ENCODE measurements at regions not wholly inside any gene's neighbourhood (a gene's known extent, or its start where the extent isn't known, plus 50 kb on each side); places are given as distances from the start of the nearest gene placed in this dataset.

- TF ChIP-seq CTCF (IDR thresholded peaks at IDR 0.05) (no peak), POLR2A (IDR thresholded peaks at IDR 0.05) (no peak)
These were observed 259.7 kb upstream of the PLET1 start for GRCh38 chr11:112520354-112520753.
